Sigmoid colon (tissue), 6 donors: ENCODE measurements at regions not wholly inside any gene's neighbourhood (a gene's known extent, or its start where the extent isn't known, plus 50 kb on each side); places are given as distances from the start of the nearest gene placed in this dataset.

Experiments
- DNase-seq: peaks from one replicate; pipeline ENCODE4 v3.0.0-alpha.2; 2019
- H3K27ac ChIP-seq, 4 donors: fragments of 200-600 bp; sonication (generic); one replicate each; pipeline ENCODE4 v1.5.1; 2016 to 2019; ENCODE audit warnings: mild to moderate bottlenecking in 1 of 4
- H3K27me3 ChIP-seq, 3 donors: fragments of 200-600 bp; sonication (generic); one replicate each; pipeline ENCODE4 v1.5.1; 2019; ENCODE audit warnings: mild to moderate bottlenecking in 1 of 3
- H3K36me3 ChIP-seq, 4 donors: fragments of 200-600 bp; sonication (generic); one replicate each; pipeline ENCODE4 v1.5.1; 2016 to 2019
- H3K4me1 ChIP-seq, 4 donors: fragments of 200-600 bp; sonication (generic); one replicate each; pipeline ENCODE4 v1.5.1; 2017 to 2019
- H3K4me3 ChIP-seq, 4 donors: fragments of 200-600 bp; sonication (generic); one replicate each; pipeline ENCODE4 v1.5.1; 2017 to 2019; ENCODE audit warnings: mild to moderate bottlenecking in 2 of 4, moderate library complexity in 1 of 4
- H3K9me3 ChIP-seq, 4 donors: fragments of 200-600 bp in 3 of 4; sonication (generic) in 3 of 4; one replicate each; pipeline versions ENCODE4 v1.5.1 to v1.6.1; 2013 to 2019
- EP300 ChIP-seq, 4 donors: sonication (generic); formaldehyde crosslinking; IDR thresholded peaks; one replicate each; pipeline ENCODE4 v1.6.1; 2017; ENCODE audit warnings: antibody characterized with exemption in 4 of 4
- POLR2A ChIP-seq, 2 donors: fragments of 450-650 bp; IDR thresholded peaks; one replicate each; pipeline ENCODE4 v1.6.1; 2016; ENCODE audit warnings: antibody characterized with exemption in 2 of 2, mild to moderate bottlenecking in 2 of 2, moderate library complexity in 2 of 2
- POLR2AphosphoS5 ChIP-seq, 4 donors: sonication (generic); formaldehyde crosslinking; IDR thresholded peaks; one replicate each; pipeline ENCODE4 v1.6.1; 2017; ENCODE audit warnings: antibody characterized with exemption in 4 of 4
- WGBS, 2 donors: extraction: QIAGEN DNeasy Blood & Tissue Kit; methylation state at CpG; one replicate each; pipeline ENCODE4 v1.1.7; 2013; 5-methylcytosine and 5-hydroxymethylcytosine counted together
- intact Hi-C: fragments of 100-400 bp; cut with DNase I; formaldehyde crosslinking; loops from one replicate; pipeline ENCODE4 v1.15.1; 2023
- TF ChIP-seq, protein P1 (sequence below), 4 experiments: fragments of 450-650 bp in 3 of 4; fragments of 200-600 bp in 1 of 4; IDR thresholded peaks; one replicate each; pipeline ENCODE4 v1.5.1; 2016 to 2019; ENCODE audit warnings: antibody characterized with exemption in 4 of 4, mild to moderate bottlenecking in 3 of 4, moderate library complexity in 2 of 4
- donor health status: healthy with polysubstance abuse.
- donor health status: healthy.

DNA sequence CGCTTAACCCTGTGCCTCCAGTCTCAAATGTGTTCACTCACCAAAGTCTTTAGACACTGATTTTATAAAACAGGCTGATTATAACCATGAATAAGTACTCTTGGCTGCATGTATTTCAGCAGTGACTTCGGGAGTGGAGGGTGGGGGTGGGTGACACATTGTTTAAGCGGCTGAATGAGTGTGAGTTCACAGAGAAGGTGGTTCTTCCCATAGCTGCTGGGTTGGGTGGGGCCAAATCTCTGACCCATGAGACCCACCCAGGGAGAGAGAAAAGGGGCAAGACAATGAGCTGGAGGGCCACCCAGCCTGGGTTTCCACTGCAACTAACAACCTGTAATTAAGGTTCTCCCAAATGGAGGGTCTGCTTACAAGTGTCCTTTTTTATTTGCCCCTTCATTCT is 96.4 kb downstream of the SYNE3 start:
- Histone ChIP-seq H3K36me3 (peaks cover 0 to 6% (median 0%) of the 10 kb centered on the region in 4 donors), H3K27ac (no peak overlapping the region), H3K9me3 (no peaks in the 10 kb centered on the region), H3K4me1 (no peaks in the 10 kb centered on the region), H3K4me3 (no peak overlapping the region), H3K27me3 (no peaks in the 10 kb centered on the region)
- intact Hi-C loops: no loop called here
- no peak for DNase-seq
- 92 to 95% methylated on average over 3 of the region's 3 CpGs for WGBS, 2 donors
- TF ChIP-seq POLR2A (IDR thresholded peaks at IDR 0.05) (no peak), POLR2AphosphoS5 (IDR thresholded peaks at IDR 0.05) (no peak), EP300 (IDR thresholded peaks at IDR 0.05) (no peak)
- TF ChIP-seq, protein P1, sequence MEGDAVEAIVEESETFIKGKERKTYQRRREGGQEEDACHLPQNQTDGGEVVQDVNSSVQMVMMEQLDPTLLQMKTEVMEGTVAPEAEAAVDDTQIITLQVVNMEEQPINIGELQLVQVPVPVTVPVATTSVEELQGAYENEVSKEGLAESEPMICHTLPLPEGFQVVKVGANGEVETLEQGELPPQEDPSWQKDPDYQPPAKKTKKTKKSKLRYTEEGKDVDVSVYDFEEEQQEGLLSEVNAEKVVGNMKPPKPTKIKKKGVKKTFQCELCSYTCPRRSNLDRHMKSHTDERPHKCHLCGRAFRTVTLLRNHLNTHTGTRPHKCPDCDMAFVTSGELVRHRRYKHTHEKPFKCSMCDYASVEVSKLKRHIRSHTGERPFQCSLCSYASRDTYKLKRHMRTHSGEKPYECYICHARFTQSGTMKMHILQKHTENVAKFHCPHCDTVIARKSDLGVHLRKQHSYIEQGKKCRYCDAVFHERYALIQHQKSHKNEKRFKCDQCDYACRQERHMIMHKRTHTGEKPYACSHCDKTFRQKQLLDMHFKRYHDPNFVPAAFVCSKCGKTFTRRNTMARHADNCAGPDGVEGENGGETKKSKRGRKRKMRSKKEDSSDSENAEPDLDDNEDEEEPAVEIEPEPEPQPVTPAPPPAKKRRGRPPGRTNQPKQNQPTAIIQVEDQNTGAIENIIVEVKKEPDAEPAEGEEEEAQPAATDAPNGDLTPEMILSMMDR (IDR thresholded peaks at IDR 0.05): no peak

DNA sequence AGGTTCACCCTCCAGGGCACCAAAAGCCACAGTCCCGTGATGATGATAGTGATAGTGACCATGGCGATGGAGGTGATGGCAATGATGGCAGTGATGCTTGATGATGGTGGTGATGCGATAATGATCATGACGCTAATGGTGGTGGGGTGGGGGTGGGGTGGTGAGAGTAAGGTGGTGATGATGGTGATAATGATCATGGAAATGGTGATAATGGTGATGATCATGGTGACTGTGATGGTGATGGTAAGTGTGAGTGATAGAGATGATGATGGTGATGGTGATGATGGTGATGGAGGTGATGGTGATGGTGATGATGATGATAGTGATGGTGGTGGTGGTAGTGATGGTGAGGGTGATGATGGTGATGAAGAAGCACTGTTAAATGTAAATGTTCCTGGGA is 96.9 kb downstream of the SYNE3 start:
- TF ChIP-seq, protein P1 (IDR thresholded peaks at IDR 0.05): no peak
- TF ChIP-seq POLR2A (IDR thresholded peaks at IDR 0.05): no peak
- Histone ChIP-seq H3K27me3 (no peaks in the 10 kb centered on the region), H3K9me3 (no peaks in the 10 kb centered on the region), H3K36me3 (peaks cover 0 to 6% (median 0%) of the 10 kb centered on the region in 4 donors), H3K4me3 (no peak overlapping the region), H3K4me1 (no peaks in the 10 kb centered on the region), H3K27ac (no peak overlapping the region)
- 73 to 82% methylated on average over 4 of the region's 4 CpGs for WGBS, 2 donors
- intact Hi-C loops: no loop called here
- DNase-seq: no peak

DNA sequence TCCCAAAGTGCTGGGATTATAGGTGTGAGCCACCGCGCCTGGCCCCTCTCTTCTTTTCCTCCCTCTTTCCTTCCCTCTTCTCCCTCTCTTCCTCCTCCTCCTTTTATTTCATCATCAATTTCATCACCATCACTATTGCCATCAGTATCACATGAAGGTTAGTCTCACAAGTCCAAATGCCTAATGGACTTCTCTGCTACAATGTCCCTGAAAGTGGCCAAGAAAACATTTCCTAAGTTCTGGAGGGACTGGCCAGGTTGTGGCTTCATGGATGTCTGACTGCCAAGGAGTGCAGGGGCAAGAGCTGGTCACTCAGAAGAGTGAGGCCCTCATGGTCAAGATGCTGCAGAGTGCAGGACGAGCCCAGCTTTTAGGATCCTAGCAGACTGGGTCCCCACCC is 97.6 kb downstream of the SYNE3 start:
- no peak overlapping the region for H3K4me3 ChIP-seq
- no peak for DNase-seq
- intact Hi-C loops: no loop called here
- TF ChIP-seq POLR2AphosphoS5 (IDR thresholded peaks at IDR 0.05) (no peak), EP300 (IDR thresholded peaks at IDR 0.05) (no peak), POLR2A (IDR thresholded peaks at IDR 0.05) (no peak)
- TF ChIP-seq, protein P1 (IDR thresholded peaks at IDR 0.05): no peak
- no peaks in the 10 kb centered on the region for H3K27me3 ChIP-seq
- H3K27ac ChIP-seq: no peak overlapping the region
- H3K4me1 ChIP-seq: no peaks in the 10 kb centered on the region
- 94 to 97% methylated on average over 3 of the region's 3 CpGs for WGBS, 2 donors
- H3K9me3 ChIP-seq: no peaks in the 10 kb centered on the region
- H3K36me3 ChIP-seq: peaks cover 0 to 6% (median 0%) of the 10 kb centered on the region in 4 donors

DNA sequence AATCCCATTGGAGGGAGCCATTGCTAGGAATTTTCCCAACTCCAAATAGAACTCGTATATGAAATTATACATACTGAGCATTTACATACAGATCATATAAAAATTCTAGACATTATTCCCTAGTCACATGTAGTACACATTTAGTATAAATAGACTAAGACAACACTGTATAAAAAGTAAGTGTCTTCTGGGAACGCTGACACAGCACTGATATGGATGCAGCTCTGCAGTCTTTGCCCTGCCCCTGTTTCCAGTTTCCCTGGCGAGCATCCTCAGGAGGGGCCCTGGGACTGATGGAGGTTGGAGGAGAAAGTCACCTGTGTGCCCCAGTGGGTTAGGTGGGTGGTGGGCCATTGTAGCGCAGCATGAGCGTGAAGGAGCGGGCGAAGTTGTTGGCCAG is 97.8 kb upstream of the CLMN start:
- TF ChIP-seq, protein P1 (IDR thresholded peaks at IDR 0.05): no peak
- TF ChIP-seq POLR2A (IDR thresholded peaks at IDR 0.05) (no peak), POLR2AphosphoS5 (IDR thresholded peaks at IDR 0.05) (no peak), EP300 (IDR thresholded peaks at IDR 0.05) (no peak)
- Histone ChIP-seq H3K27me3 (no peaks in the 10 kb centered on the region), H3K4me3 (no peak overlapping the region), H3K4me1 (no peaks in the 10 kb centered on the region), H3K9me3 (no peaks in the 10 kb centered on the region), H3K36me3 (peaks cover 0 to 6% (median 0%) of the 10 kb centered on the region in 4 donors), H3K27ac (no peak overlapping the region)
- intact Hi-C loops: no loop called here
- no peak for DNase-seq
- 92 to 94% methylated on average over 7 of the region's 7 CpGs for WGBS, 2 donors

DNA sequence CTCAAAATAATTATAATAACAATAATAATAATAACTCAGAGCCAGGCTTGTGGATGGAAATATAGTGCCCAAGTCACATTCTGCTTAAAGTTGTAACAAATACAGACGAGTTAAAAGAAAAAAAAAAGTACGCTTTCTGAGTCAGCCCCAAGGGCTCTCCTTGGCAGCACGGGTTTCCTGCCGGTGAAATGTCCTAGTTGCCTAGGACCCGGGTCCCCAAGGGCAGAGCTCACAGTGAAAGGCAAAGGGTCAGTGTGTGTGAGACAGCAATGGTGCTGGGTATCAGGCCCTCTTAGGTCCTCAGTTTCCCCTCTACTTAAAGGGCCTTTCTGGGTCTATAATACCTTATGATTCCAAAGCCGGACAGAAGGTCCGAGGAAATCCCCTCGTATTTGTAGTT is 96.3 kb upstream of the CLMN start:
- Histone ChIP-seq H3K36me3 (peaks cover 0 to 6% (median 0%) of the 10 kb centered on the region in 4 donors), H3K4me3 (no peak overlapping the region), H3K27me3 (no peaks in the 10 kb centered on the region), H3K27ac (no peak overlapping the region), H3K4me1 (no peaks in the 10 kb centered on the region), H3K9me3 (no peaks in the 10 kb centered on the region)
- 90 to 96% methylated on average over 8 of the region's 8 CpGs for WGBS, 2 donors
- no peak for DNase-seq
- no peak for TF ChIP-seq EP300 (IDR thresholded peaks at IDR 0.05)
- no peak for TF ChIP-seq POLR2AphosphoS5 (IDR thresholded peaks at IDR 0.05)
- TF ChIP-seq POLR2A (IDR thresholded peaks at IDR 0.05): no peak
- TF ChIP-seq, protein P1 (IDR thresholded peaks at IDR 0.05): no peak
- intact Hi-C loops: no loop called here
